Prostate gland (tissue), 2 donors: ENCODE measurements at regions not wholly inside any gene's neighbourhood (a gene's known extent, or its start where the extent isn't known, plus 50 kb on each side); places are given as distances from the start of the nearest gene placed in this dataset.

ENCODE experiments used
- DNase-seq: peaks from one replicate; pipeline ENCODE4 v3.0.0-alpha.2; 2019; ENCODE audit warnings: low spot score
- H3K27ac ChIP-seq, 2 donors: fragments of 200-600 bp; sonication (generic); 2 replicates each; pipeline ENCODE4 v1.5.1; 2017 to 2019
- H3K27me3 ChIP-seq: fragments of 200-600 bp; sonication (generic); replicated peaks from 2 replicates; pipeline ENCODE4 v1.5.1; 2019; ENCODE audit not compliant: insufficient read depth
- H3K36me3 ChIP-seq, 2 donors: fragments of 200-600 bp; sonication (generic); 1 replicate in 1 of 2; 2 replicates in 1 of 2; pipeline versions ENCODE4 v1.5.1 to v1.8.1; 2017 to 2019
- H3K4me1 ChIP-seq: fragments of 200-600 bp; sonication (generic); replicated peaks from 2 replicates; pipeline ENCODE4 v1.5.1; 2019
- H3K4me3 ChIP-seq, 2 donors: fragments of 200-600 bp; sonication (generic); 2 replicates each; pipeline ENCODE4 v1.5.1; 2017 to 2019
- H3K9me3 ChIP-seq: fragments of 200-600 bp; sonication (generic); 2 replicates; pipeline ENCODE4 v1.5.1; 2017
- CTCF ChIP-seq, 4 experiments: fragments of 200-600 bp in 2 of 4; fragments of 450-650 bp in 2 of 4; sonication (generic) in 2 of 4; IDR thresholded peaks; 1 replicate in 3 of 4; 2 replicates in 1 of 4; pipeline ENCODE4 v1.5.1; 2016 to 2019; ENCODE audit warnings: antibody characterized with exemption in 4 of 4, mild to moderate bottlenecking in 2 of 4, moderate library complexity in 2 of 4
- POLR2A ChIP-seq: fragments of 450-650 bp; IDR thresholded peaks from one replicate; pipeline ENCODE4 v1.6.1; 2016; ENCODE audit warnings: antibody characterized with exemption, mild to moderate bottlenecking
- POLR2AphosphoS5 ChIP-seq: sonication (generic); formaldehyde crosslinking; IDR thresholded peaks from one replicate; pipeline ENCODE4 v1.6.1; 2017; ENCODE audit warnings: antibody characterized with exemption
- WGBS: methylation state at CpG from one replicate; pipeline ENCODE4 v1.1.5; 2018; 5-methylcytosine and 5-hydroxymethylcytosine counted together
- intact Hi-C: fragments of 100-400 bp; cut with DNase I; formaldehyde crosslinking; loops from one replicate; pipeline ENCODE4 v1.14.2; 2022

DNA sequence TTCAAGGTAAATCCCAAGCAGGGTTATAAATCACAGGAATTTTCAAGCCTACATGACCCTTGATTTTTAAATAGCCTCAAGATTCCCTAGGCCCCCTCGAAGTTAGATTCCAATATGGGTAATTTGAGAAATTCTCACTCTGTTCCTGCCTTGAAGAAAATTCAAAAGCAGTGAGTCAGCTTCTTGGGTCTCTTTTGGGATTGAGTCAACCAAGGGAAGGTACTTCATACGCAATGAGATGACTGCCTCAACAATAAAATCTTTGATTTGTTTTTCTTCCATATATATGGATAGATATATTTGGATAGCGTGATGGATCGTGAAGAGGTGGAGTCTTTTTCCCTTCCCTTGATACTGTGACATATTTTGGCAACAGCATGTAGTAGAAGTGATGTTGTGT, 180.4 kb upstream of the ATP2B1 start:
- no peaks in the 10 kb centered on the region for H3K9me3 ChIP-seq
- intact Hi-C loops, result no loop called here
- TF ChIP-seq CTCF (IDR thresholded peaks at IDR 0.05), result no peak
- no peak for TF ChIP-seq POLR2A
- no peak for TF ChIP-seq POLR2AphosphoS5

DNA sequence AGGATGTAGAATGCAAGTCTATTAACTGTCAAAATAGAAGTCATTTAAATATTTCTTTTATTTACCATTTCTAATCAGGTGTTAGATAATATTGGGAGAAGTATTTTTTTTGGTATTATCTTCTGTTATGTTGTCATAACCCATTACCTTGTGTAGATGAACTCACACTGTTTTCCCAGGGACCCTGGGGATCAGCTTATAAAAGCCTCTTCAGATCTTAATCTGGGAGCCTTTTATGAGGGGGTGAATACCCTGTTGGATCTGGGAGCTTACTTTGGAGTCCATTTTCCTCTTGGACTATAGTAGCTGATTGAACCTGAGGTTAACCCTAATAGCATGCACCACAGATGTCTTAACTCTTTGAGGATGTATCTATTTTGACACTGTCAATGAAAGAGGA, 176.3 kb upstream of the ATP2B1 start:
- no peaks in the 10 kb centered on the region for H3K36me3 ChIP-seq
- no peak overlapping the region for H3K27ac ChIP-seq
- H3K4me1 ChIP-seq, result no peaks in the 10 kb centered on the region
- intact Hi-C loops, result no loop called here
- TF ChIP-seq CTCF (IDR thresholded peaks at IDR 0.05), result no peak
- TF ChIP-seq POLR2AphosphoS5, result no peak
- TF ChIP-seq POLR2A, result no peak
- H3K9me3 ChIP-seq, result no peaks in the 10 kb centered on the region
- no peak overlapping the region for H3K4me3 ChIP-seq
- no peak for DNase-seq
- no peaks in the 10 kb centered on the region for H3K27me3 ChIP-seq

More for the DNA sequence above, 180.4 kb upstream of the ATP2B1 start:
- Histone ChIP-seq H3K27ac (no peak overlapping the region), H3K27me3 (no peaks in the 10 kb centered on the region), H3K4me3 (no peak overlapping the region), H3K4me1 (no peaks in the 10 kb centered on the region), H3K36me3 (no peaks in the 10 kb centered on the region)
- WGBS, result 94% methylated on average over 4 of the region's 4 CpGs
- no peak for DNase-seq

DNA sequence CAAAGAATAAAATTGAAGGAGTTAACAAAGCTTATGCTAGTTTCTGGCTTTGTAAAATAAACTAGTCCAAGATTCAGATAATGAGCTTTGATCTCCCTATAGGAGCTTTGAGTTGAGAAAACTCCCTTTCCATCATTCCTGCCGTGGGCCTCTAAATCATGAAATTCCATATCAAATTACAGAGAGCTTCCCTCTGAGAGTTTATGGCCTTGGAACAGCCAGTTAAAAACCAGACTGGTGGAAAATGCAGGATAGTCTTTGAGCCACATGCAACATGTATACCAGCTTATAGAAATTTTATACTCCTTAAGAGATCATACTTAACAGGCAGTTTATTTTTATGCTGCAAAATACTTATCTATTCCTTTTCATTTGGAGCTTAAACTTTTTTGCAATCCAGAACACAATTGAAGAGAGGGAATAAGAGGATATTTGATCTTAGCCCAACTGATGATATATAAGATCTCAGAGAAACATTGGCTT, 175.8 kb upstream of the ATP2B1 start:
- Histone ChIP-seq H3K9me3 (no peaks in the 10 kb centered on the region), H3K4me1 (no peaks in the 10 kb centered on the region), H3K27me3 (no peaks in the 10 kb centered on the region), H3K4me3 (no peak overlapping the region), H3K27ac (no peak overlapping the region), H3K36me3 (no peaks in the 10 kb centered on the region)
- WGBS, result 19% methylated on average over 1 of the region's 1 CpG
- intact Hi-C loops, result no loop called here
- DNase-seq, result no peak
- TF ChIP-seq CTCF (IDR thresholded peaks at IDR 0.05) (no peak), POLR2AphosphoS5 (no peak), POLR2A (no peak)

- DNase-seq, result no peak
- intact Hi-C loops, result no loop called here
- WGBS, result 83% methylated on average over 4 of the region's 4 CpGs
Observed at GRCh38 chr12:89883630-89884389, 175.2 kb upstream of the ATP2B1 start.

More at GRCh38 chr12:89883630-89884389, 175.2 kb upstream of the ATP2B1 start:
- Histone ChIP-seq H3K27me3 (no peaks in the 10 kb centered on the region), H3K4me1 (no peaks in the 10 kb centered on the region), H3K27ac (no peak overlapping the region), H3K4me3 (no peak overlapping the region), H3K9me3 (no peaks in the 10 kb centered on the region), H3K36me3 (no peaks in the 10 kb centered on the region)
- no peak for TF ChIP-seq POLR2A
- no peak for TF ChIP-seq CTCF (IDR thresholded peaks at IDR 0.05)
- TF ChIP-seq POLR2AphosphoS5, result no peak
